H9 (cell line): ENCODE measurements at regions not wholly inside any gene's neighbourhood (a gene's known extent, or its start where the extent isn't known, plus 50 kb on each side); places are given as distances from the start of the nearest gene placed in this dataset.

ENCODE experiments used
- DNase-seq: peaks from one replicate; pipeline ENCODE4 v3.0.0-alpha.2; 2017
- H2AFZ ChIP-seq: one replicate; pipeline ENCODE4 v1.6.1; 2013; ENCODE audit warnings: mild to moderate bottlenecking, low read length, control low read depth, moderate library complexity
- H2AK5ac ChIP-seq: 2 replicates; pipeline ENCODE4 v1.6.1; 2013; ENCODE audit warnings: low read length, control low read depth, mixed read lengths; ENCODE audit not compliant: insufficient read length
- H2BK120ac ChIP-seq: one replicate; pipeline ENCODE4 v1.6.1; 2013; ENCODE audit warnings: low read depth, mild to moderate bottlenecking, low read length, control low read depth, inconsistent platforms; ENCODE audit not compliant: poor library complexity, severe bottlenecking
- H2BK12ac ChIP-seq: 2 replicates; pipeline ENCODE4 v1.6.1; 2013; ENCODE audit warnings: low read length, control low read depth, mixed read lengths, low read depth; ENCODE audit not compliant: insufficient read length
- H2BK15ac ChIP-seq: 2 replicates; pipeline ENCODE4 v1.6.1; 2013; ENCODE audit warnings: low read depth, low read length, control low read depth
- H2BK20ac ChIP-seq: one replicate; pipeline ENCODE4 v1.6.1; 2013; ENCODE audit warnings: low read depth, mild to moderate bottlenecking, low read length, control low read depth, inconsistent platforms; ENCODE audit not compliant: poor library complexity, severe bottlenecking
- H2BK5ac ChIP-seq: 2 replicates; pipeline ENCODE4 v1.6.1; 2013; ENCODE audit warnings: low read length, control low read depth, mixed read lengths; ENCODE audit not compliant: insufficient read length
- H3K14ac ChIP-seq: 2 replicates; pipeline ENCODE4 v1.6.1; 2013; ENCODE audit warnings: low read length, control low read depth; ENCODE audit not compliant: insufficient read depth
- H3K18ac ChIP-seq: 2 replicates; pipeline ENCODE4 v1.6.1; 2013; ENCODE audit warnings: low read depth, mild to moderate bottlenecking, mixed read lengths, low read length, control low read depth; ENCODE audit not compliant: insufficient read length
- H3K23ac ChIP-seq: 2 replicates; pipeline ENCODE4 v1.6.1; 2013; ENCODE audit warnings: low read length, control low read depth, mixed read lengths, low read depth; ENCODE audit not compliant: insufficient read length
- H3K23me2 ChIP-seq: 2 replicates; pipeline ENCODE4 v1.6.1; 2013; ENCODE audit warnings: low read depth, mild to moderate bottlenecking, mixed read lengths, low read length, control low read depth; ENCODE audit not compliant: insufficient read length, poor library complexity, severe bottlenecking
- H3K27ac ChIP-seq: 2 replicates; pipeline ENCODE4 v1.5.1; 2013; ENCODE audit warnings: low read length, control low read depth, mixed read lengths, low read depth; ENCODE audit not compliant: insufficient read length
- H3K27me3 ChIP-seq: 2 replicates; pipeline ENCODE4 v1.6.1; 2013; ENCODE audit warnings: low read length, control low read depth, inconsistent platforms; ENCODE audit not compliant: insufficient read depth
- H3K4ac ChIP-seq: 2 replicates; pipeline ENCODE4 v1.6.1; 2013; ENCODE audit warnings: low read depth, mild to moderate bottlenecking, control low read depth, inconsistent platforms, low read length, moderate library complexity
- H3K4me1 ChIP-seq: 2 replicates; pipeline ENCODE4 v1.6.1; 2013; ENCODE audit warnings: low read length, control low read depth, inconsistent platforms; ENCODE audit not compliant: insufficient read depth
- H3K4me2 ChIP-seq: 2 replicates; pipeline ENCODE4 v1.6.1; 2013; ENCODE audit warnings: low read length, control low read depth, mixed read lengths; ENCODE audit not compliant: insufficient read length, insufficient read depth
- H3K56ac ChIP-seq: 2 replicates; pipeline ENCODE4 v1.6.1; 2013; ENCODE audit warnings: low read depth, mild to moderate bottlenecking, mixed read lengths, low read length, control low read depth; ENCODE audit not compliant: insufficient read length
- H3K79me1 ChIP-seq: 2 replicates; pipeline ENCODE4 v1.6.1; 2013; ENCODE audit warnings: low read depth, mild to moderate bottlenecking, moderate library complexity, low read length, control low read depth, inconsistent platforms; ENCODE audit not compliant: insufficient read depth, poor library complexity, severe bottlenecking
- H3K79me2 ChIP-seq: 2 replicates; pipeline ENCODE4 v1.6.1; 2013; ENCODE audit warnings: low read length, control low read depth, inconsistent platforms; ENCODE audit not compliant: insufficient read depth
- H3K9ac ChIP-seq: 2 replicates; pipeline ENCODE4 v1.6.1; 2013; ENCODE audit warnings: low read length, control low read depth, mixed read lengths; ENCODE audit not compliant: insufficient read length; ENCODE audit errors: extremely low read depth
- H3K9me3 ChIP-seq: one replicate; pipeline ENCODE4 v1.6.1; 2013; ENCODE audit warnings: low read depth, low read length, inconsistent platforms; ENCODE audit not compliant: control insufficient read depth
- H3T11ph ChIP-seq: one replicate; pipeline ENCODE4 v1.6.1; 2013; ENCODE audit warnings: mild to moderate bottlenecking, low read length, control low read depth, inconsistent platforms
- H4K20me1 ChIP-seq: one replicate; pipeline ENCODE4 v1.6.1; 2013; ENCODE audit not compliant: control insufficient read depth, insufficient read length, insufficient read depth
- H4K5ac ChIP-seq: 2 replicates; pipeline ENCODE4 v1.6.1; 2013; ENCODE audit warnings: low read depth, mild to moderate bottlenecking, mixed read lengths, low read length, control low read depth; ENCODE audit not compliant: insufficient read length
- H4K8ac ChIP-seq: replicated peaks from 2 replicates; pipeline ENCODE4 v1.6.1; 2013; ENCODE audit warnings: low read length, control low read depth, mixed read lengths, low read depth; ENCODE audit not compliant: insufficient read length
- H4K91ac ChIP-seq: 2 replicates; pipeline ENCODE4 v1.6.1; 2013; ENCODE audit warnings: low read depth, mild to moderate bottlenecking, moderate library complexity, mixed read lengths, low read length, control low read depth; ENCODE audit not compliant: insufficient read length
- H3K27ac Mint-ChIP-seq, 3 experiments: 2 replicates in 2 of 3; 3 replicates in 1 of 3; pipeline ENCODE4 v1.8.0; 2020 to 2021; ENCODE audit warnings: mixed read lengths in 3 of 3, mild to moderate bottlenecking in 1 of 3, moderate library complexity in 1 of 3
- H3K27me3 Mint-ChIP-seq: 2 replicates; pipeline ENCODE4 v1.8.0; 2021; ENCODE audit warnings: low read depth, mild to moderate bottlenecking, moderate library complexity, mixed read lengths
- H3K36me3 Mint-ChIP-seq, 3 experiments: 2 replicates in 2 of 3; 3 replicates in 1 of 3; pipeline ENCODE4 v1.8.0; 2020 to 2021; ENCODE audit warnings: low read depth in 3 of 3, mixed read lengths in 3 of 3; ENCODE audit not compliant: insufficient read depth in 1 of 3
- H3K4me1 Mint-ChIP-seq, 2 experiments: 2 replicates each; pipeline ENCODE4 v1.8.0; 2020; ENCODE audit warnings: mixed read lengths in 2 of 2
- H3K4me3 Mint-ChIP-seq, 2 experiments: 2 replicates in 1 of 2; 3 replicates in 1 of 2; pipeline ENCODE4 v1.8.0; 2020 to 2021; ENCODE audit warnings: mild to moderate bottlenecking in 2 of 2, mixed read lengths in 2 of 2, moderate library complexity in 1 of 2
- H3K9me3 Mint-ChIP-seq, 2 experiments: 2 replicates in 1 of 2; 3 replicates in 1 of 2; pipeline ENCODE4 v1.8.0; 2020; ENCODE audit warnings: mild to moderate bottlenecking in 2 of 2, mixed read lengths in 2 of 2, moderate library complexity in 1 of 2
- WGBS: extraction: QIAGEN DNeasy Blood & Tissue Kit; methylation state at CpG from one replicate; pipeline ENCODE4 v1.1.7; 2013; ENCODE audit warnings: missing lambda C conversion rate, low lambda C conversion rate, mixed read lengths; ENCODE audit not compliant: insufficient read length; ENCODE audit errors: extremely low coverage; 5-methylcytosine and 5-hydroxymethylcytosine counted together
- TF ChIP-seq, protein P1 (sequence below): fragments of 200-600 bp; sonication (generic); conservative IDR thresholded peaks from 3 replicates; pipeline ENCODE4 v1.8.0; 2021; ENCODE audit warnings: antibody characterized with exemption, mild to moderate bottlenecking

DNA sequence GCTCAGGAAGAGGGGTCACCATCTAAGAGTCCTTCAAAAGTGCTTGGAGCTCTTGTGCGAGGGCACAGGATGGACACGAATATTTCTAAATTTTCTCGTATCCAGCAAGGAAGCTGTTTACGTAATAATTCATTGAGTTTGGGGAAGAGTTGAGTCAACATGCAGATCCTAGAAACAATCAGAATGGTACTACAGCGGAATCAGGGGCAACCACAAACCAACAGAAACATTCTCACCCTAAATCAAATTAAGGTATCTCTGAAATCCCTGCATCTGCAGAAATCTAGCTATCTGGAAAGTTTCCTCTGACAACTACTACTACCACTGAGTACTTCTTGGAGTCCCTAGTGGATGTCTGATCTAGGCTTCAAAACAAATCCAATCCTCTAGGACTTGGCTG, 352.4 kb downstream of the LTN1 start:
- no peaks in the 10 kb centered on the region for H3K27me3 Mint-ChIP-seq

More for the DNA sequence above, 352.4 kb downstream of the LTN1 start:
- Mint-ChIP-seq H3K27ac (peak overlapping the region in 1 of 3 experiments; percentile 38; a peak in 1 of 7 replicates), H3K4me1 (peaks cover 10 to 11% of the 10 kb centered on the region in 2 experiments), H3K36me3 (no peaks in the 10 kb centered on the region), H3K9me3 (no peaks in the 10 kb centered on the region; a peak in 2 of 5 replicates), H3K4me3 (no peak overlapping the region)
- no peaks in the 10 kb centered on the region for H3K4me1 ChIP-seq
- H4K5ac ChIP-seq: no peak overlapping the region
- H3K79me1 ChIP-seq: no peaks in the 10 kb centered on the region
- no CpG with 5 or more reads among the region's 5 CpGs for whole genome bisulfite sequencing
- H3K4me2 ChIP-seq: no peak overlapping the region
- no peak overlapping the region for H2BK120ac ChIP-seq
- no peaks in the 10 kb centered on the region for H3K79me2 ChIP-seq
- H4K8ac ChIP-seq: no peak overlapping the region
- no peak overlapping the region for H2BK20ac ChIP-seq
- no peak overlapping the region for H2BK15ac ChIP-seq
- no peak overlapping the region for H3K23ac ChIP-seq
- H2AK5ac ChIP-seq: no peak overlapping the region
- H2BK5ac ChIP-seq: no peak overlapping the region
- DNase-seq: no peak
- H2BK12ac ChIP-seq: no peak overlapping the region
- no peak overlapping the region for H3T11ph ChIP-seq
- no peak overlapping the region for H3K9ac ChIP-seq
- no peaks in the 10 kb centered on the region for H3K23me2 ChIP-seq
- H4K20me1 ChIP-seq: no peaks in the 10 kb centered on the region
- no peak overlapping the region for H3K18ac ChIP-seq
- H4K91ac ChIP-seq: no peak overlapping the region
- H3K4ac ChIP-seq: no peak overlapping the region
- no peak overlapping the region for H3K27ac ChIP-seq
- H3K14ac ChIP-seq: no peak overlapping the region
- no peak overlapping the region for H2AFZ ChIP-seq
- TF ChIP-seq, protein P1, sequence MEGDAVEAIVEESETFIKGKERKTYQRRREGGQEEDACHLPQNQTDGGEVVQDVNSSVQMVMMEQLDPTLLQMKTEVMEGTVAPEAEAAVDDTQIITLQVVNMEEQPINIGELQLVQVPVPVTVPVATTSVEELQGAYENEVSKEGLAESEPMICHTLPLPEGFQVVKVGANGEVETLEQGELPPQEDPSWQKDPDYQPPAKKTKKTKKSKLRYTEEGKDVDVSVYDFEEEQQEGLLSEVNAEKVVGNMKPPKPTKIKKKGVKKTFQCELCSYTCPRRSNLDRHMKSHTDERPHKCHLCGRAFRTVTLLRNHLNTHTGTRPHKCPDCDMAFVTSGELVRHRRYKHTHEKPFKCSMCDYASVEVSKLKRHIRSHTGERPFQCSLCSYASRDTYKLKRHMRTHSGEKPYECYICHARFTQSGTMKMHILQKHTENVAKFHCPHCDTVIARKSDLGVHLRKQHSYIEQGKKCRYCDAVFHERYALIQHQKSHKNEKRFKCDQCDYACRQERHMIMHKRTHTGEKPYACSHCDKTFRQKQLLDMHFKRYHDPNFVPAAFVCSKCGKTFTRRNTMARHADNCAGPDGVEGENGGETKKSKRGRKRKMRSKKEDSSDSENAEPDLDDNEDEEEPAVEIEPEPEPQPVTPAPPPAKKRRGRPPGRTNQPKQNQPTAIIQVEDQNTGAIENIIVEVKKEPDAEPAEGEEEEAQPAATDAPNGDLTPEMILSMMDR: no peak
- no peaks in the 10 kb centered on the region for H3K9me3 ChIP-seq
- no peak overlapping the region for H3K56ac ChIP-seq
- no peaks in the 10 kb centered on the region for H3K27me3 ChIP-seq
